Body of pancreas (tissue), 4 donors: ENCODE measurements at regions not wholly inside any gene's neighbourhood (a gene's known extent, or its start where the extent isn't known, plus 50 kb on each side); places are given as distances from the start of the nearest gene placed in this dataset.

Experiments
- CTCF ChIP-seq, 7 experiments: fragments of 450-650 bp in 4 of 7; fragments of 200-600 bp in 3 of 7; sonication (generic) in 3 of 7; IDR thresholded peaks; one replicate each; pipeline ENCODE4 v1.5.1; 2016 to 2019; ENCODE audit warnings: antibody characterized with exemption in 7 of 7
- POLR2A ChIP-seq, 3 donors: fragments of 450-650 bp; IDR thresholded peaks; one replicate each; pipeline ENCODE4 v1.6.1; 2016; ENCODE audit warnings: antibody characterized with exemption in 3 of 3, mild to moderate bottlenecking in 2 of 3

GRCh38 chr6:132948889-132949288 lies 134.5 kb downstream of the RPS12 start:
- TF ChIP-seq CTCF (IDR thresholded peaks at IDR 0.05) = no peak
- no peak for TF ChIP-seq POLR2A (IDR thresholded peaks at IDR 0.05)
